ENCODE measurements at regions not wholly inside any gene's neighbourhood (a gene's known extent, or its start where the extent isn't known, plus 50 kb on each side); places are given as distances from the start of the nearest gene placed in this dataset.

- no peak overlapping the region for H3K4me3 ChIP-seq (ENCODE audit: low read depth, low read length)
- TF ChIP-seq CTCF (IDR thresholded peaks at IDR 0.05; ENCODE audit: borderline replicate concordance, insufficient read depth, low read depth, low read length) = no peak
These were observed 1027.9 kb downstream of the STIM2 start for GRCh38 chr4:27888505-27888904.

GRCh38 chr4:27894951-27895350 lies 1034.3 kb downstream of the STIM2 start:
- no peak for TF ChIP-seq CTCF (IDR thresholded peaks at IDR 0.05; ENCODE audit: borderline replicate concordance, insufficient read depth, low read depth, low read length)
- no peak overlapping the region for H3K4me3 ChIP-seq (ENCODE audit: low read depth, low read length)

- no peak for TF ChIP-seq CTCF (IDR thresholded peaks at IDR 0.05; ENCODE audit: borderline replicate concordance, insufficient read depth, low read depth, low read length)
- H3K4me3 ChIP-seq (ENCODE audit: low read depth, low read length) = no peak overlapping the region
These were observed 1047.7 kb downstream of the STIM2 start for GRCh38 chr4:27908356-27908755.

GRCh38 chr4:27910227-27910626 lies 1049.6 kb downstream of the STIM2 start:
- no peak for TF ChIP-seq CTCF (IDR thresholded peaks at IDR 0.05; ENCODE audit: borderline replicate concordance, insufficient read depth, low read depth, low read length)
- no peak overlapping the region for H3K4me3 ChIP-seq (ENCODE audit: low read depth, low read length)

GRCh38 chr4:27911047-27911446 lies 1050.4 kb downstream of the STIM2 start:
- no peak for TF ChIP-seq CTCF (IDR thresholded peaks at IDR 0.05; ENCODE audit: borderline replicate concordance, insufficient read depth, low read depth, low read length)
- no peak overlapping the region for H3K4me3 ChIP-seq (ENCODE audit: low read depth, low read length)

GRCh38 chr4:27913738-27914137 lies 1053.1 kb downstream of the STIM2 start:
- no peak for TF ChIP-seq CTCF (IDR thresholded peaks at IDR 0.05; ENCODE audit: borderline replicate concordance, insufficient read depth, low read depth, low read length)

GRCh38 chr4:27915822-27916221 lies 1055.2 kb downstream of the STIM2 start:
- TF ChIP-seq CTCF (IDR thresholded peaks at IDR 0.05; ENCODE audit: borderline replicate concordance, insufficient read depth, low read depth, low read length) = no peak
- H3K4me3 ChIP-seq (ENCODE audit: low read depth, low read length) = no peak overlapping the region

More at GRCh38 chr4:27913738-27914137, 1053.1 kb downstream of the STIM2 start:
- no peak overlapping the region for H3K4me3 ChIP-seq (ENCODE audit: low read depth, low read length)
